GM19240 (cell line): ENCODE measurements at regions not wholly inside any gene's neighbourhood (a gene's known extent, or its start where the extent isn't known, plus 50 kb on each side); places are given as distances from the start of the nearest gene placed in this dataset.

Experiments used
- DNase-seq: peaks from one replicate; pipeline ENCODE4 v3.0.0; 2011; ENCODE audit warnings: low spot score; ENCODE audit not compliant: insufficient read length

DNA sequence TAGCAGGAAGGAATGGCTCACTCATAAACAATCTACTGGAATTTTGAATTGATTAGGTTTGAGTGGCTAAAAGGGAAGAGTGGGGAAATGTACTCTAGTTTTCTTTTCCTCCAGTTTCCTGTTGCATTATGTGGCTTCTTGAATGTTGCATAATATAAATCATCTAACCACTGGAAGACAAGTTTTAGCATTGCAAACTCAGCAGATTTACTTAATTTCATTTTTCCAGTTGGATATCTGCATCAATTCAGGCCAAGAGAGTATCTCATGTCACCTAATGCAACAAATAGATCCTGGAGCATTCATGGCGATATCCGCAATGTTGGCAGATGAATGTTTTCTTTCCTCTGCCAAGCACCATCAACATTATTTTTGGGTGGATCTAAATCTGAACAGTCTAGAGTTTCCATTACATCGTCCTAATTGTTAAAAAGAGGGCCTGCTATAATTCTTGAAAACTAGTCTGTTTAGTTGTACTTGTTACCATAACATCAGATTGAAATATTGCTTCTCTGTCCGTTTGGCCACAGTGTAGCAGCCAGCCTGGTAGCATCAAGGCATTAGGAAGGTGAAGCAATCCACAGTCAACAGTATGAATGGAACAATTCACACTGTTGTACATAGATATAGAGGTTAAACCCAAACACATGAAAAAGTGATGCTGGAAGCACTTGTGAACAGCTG, 544.2 kb downstream of the ETNK1 start:
- DNase-seq: no peak

DNA sequence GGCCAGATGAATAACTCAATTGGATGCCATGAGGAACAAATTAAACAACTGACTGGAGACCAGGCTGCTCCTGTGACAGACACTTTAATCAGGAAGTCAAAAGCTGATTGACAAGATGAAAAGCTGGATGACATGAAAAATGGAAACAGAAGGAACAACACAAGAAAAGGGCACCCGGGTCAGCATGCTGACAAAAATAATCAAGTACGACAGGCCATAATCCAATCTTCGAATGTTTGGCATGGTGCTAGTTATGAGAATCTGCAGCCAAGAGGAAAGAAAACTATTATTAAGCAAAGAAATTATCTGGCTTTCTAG, 544.7 kb downstream of the ETNK1 start:
- DNase-seq: no peak

DNA sequence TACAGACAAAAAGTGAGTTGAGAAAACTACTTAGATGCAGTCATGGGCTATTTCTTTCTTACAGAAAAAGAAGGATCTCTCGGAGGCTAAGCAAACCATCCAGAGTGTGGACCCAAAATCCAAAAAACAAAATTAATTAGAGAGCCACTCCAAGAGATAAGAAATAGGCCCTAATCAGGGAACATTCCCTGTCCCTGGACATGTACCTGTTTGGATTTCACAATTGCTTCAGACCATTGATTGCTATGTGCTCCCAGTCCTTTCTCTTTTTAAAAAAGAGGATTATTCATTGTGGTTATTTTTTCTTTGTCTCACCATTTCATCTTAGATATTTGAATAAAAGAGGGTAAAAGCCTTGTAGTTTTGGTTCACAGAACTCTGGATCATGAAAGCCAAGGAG, 549.9 kb downstream of the ETNK1 start:
- no peak for DNase-seq

DNA sequence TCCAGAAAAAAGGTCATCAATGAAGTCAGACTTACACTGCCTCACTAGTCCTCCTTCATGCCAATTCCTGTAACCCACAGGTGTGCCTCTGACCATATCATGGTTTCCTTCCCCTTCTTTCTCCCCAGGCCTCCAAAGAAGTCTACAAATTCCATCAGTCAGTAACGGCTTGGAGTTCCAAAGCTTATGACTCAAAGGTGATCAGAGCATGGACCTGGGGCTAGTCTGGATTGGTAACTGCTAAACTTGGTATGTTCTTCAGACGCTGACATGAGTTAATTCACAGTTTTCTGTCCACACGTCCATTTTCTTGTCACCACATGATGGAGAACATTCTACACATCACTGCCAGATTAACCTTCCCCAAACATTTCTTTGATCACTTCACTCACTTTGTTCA, 560.4 kb downstream of the ETNK1 start:
- no peak for DNase-seq

DNA sequence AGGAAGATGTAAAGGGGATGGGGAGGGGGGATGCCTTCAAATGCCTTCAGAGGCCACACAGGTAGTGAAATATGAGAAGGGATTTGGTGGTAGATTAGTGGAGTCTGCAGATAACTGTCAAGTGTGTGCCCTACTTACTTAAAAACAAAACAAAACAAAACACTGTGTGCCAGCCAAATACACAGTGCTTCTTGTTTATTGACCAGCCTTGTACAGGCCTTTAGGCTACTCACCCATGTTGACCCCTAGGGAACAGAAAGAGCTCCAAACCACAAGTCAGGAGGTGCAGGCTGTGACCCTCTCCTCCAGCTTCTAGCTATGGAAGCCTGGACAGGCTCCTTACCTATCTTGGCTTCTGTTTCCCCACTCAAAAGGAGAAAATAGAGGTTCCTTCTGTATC, 562.0 kb downstream of the ETNK1 start:
- no peak for DNase-seq

DNA sequence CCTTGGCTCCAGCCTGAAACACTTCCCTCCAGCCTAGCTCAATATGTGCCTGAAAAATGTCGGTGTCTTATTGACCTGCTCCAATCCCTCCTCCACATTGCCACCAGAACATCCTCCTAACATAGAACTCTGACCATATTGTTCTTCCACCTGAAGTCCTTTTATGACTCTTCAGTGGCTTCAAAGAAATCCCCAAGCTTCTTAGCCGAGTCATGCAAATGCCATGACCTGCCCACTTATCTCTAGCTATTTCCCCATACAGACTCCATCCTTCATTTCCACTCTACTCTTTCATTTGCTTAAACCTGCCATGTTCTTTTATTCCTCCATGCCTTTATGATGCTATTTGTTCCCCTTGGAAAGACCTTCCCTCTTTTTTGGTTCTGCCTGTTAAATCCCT, 568.6 kb downstream of the ETNK1 start:
- no peak for DNase-seq

DNA sequence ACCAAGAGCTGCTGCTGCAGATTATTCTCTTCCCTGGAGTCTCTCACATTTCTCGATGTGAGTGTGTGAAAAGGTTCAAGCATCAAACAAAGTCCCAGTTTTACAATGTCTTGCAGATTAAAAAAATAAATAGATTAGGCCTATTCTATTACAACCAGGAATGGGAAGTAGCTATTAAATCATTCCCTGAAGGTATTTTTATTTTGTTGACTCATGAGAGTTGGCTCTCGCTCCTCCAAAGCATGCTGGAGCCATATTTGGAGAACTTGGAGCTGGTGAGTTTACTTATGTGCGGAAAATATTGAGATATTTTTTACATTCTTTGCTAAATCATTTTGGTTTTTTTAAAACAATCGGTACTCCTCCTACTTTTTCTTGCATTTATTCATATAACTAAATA, 572.3 kb downstream of the ETNK1 start:
- no peak for DNase-seq

DNA sequence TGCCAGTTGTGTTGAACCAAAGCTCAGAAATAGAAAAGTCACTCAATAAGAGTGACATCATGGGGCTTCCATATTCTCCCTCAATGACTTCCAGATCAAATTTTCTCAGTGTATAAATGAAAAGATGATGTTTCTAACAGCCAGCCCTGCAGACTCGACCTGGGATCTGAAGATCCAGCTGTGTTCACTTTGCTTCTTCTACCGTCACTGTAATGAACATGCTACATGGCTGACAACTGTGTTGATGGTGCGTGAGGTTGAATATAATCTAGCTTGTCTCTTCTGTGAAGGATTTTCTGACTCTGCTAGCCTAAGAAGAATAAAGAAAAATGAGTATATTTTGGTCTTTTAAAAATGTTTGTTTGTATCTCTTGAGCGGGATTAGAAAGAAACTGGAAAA, 577.8 kb downstream of the ETNK1 start:
- DNase-seq: no peak

DNA sequence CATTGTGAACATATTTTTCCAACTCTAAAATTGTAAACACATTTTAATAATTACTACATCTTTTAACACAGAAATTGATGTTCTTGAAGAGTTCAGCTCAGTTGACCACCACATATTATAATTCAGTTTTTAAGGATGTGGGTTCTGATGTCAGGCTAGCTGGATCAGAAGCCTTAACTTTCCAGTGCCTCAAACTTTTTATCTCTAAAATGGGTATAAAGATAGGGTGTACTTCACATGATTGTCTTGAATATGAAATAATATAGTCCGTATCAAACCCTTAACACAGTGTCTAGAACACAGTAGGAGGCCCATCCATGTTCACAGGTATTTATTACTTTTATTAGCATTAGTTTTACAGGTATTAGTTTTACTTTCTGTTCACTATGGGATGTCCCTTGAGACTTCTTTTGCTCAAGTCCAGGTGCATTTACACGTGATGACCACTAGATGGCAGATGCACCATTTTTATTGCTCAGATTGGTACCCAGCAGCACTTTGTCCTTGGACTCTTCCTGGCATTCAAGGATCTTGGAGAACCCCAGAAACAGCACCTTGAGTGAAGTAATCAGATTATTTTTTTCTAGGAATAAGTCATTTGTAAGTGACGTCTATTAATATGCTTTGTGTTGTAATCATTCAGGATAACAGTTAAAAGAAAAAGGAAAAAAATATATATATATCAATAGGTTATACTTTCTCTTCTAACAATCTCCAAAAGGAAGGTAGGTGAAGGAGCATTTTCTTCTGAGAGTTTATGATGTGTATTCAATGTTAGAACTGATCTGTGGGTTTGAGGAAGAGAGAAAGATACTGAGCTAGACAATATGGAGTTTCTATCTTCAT, 580.2 kb downstream of the ETNK1 start:
- DNase-seq: peak; percentile 28

DNA sequence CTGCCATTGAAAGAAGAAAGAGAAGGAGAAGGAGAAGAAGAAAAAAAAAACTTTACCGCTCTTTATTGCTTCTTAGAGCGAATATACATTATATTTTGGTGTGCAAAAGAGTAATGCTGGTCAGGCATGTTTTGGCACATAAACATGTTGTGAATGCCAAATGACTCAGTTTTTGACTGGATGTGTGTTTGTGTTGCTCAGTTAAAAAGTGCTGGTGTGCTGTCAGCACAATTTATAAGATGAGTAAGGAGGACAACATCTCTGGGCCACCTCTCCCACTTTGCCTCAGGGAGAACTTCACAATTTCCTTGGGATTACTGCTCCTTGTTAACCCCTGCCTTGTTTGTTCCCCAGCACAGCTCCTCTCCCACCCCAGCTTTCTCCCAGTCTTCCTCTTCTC, 584.8 kb downstream of the ETNK1 start:
- no peak for DNase-seq

DNA sequence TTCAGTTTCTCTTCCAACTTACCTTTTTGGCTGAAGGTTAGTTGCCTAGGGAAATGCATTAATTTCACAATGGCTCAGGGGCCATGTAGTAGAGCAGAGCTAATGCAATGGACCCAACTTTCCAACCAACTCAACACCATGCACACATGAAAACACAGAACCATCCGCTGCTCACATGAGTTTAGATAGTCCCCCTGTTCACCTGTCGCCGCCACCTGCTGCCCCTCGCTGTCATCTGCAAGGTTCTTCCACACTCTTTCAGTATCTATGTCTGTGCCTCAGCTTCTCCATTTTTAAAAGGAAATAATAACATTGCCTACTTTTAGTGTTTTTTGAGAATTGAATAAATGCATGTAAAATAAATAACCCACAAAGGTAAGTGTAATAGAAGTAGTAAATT, 585.6 kb downstream of the ETNK1 start:
- DNase-seq: no peak

DNA sequence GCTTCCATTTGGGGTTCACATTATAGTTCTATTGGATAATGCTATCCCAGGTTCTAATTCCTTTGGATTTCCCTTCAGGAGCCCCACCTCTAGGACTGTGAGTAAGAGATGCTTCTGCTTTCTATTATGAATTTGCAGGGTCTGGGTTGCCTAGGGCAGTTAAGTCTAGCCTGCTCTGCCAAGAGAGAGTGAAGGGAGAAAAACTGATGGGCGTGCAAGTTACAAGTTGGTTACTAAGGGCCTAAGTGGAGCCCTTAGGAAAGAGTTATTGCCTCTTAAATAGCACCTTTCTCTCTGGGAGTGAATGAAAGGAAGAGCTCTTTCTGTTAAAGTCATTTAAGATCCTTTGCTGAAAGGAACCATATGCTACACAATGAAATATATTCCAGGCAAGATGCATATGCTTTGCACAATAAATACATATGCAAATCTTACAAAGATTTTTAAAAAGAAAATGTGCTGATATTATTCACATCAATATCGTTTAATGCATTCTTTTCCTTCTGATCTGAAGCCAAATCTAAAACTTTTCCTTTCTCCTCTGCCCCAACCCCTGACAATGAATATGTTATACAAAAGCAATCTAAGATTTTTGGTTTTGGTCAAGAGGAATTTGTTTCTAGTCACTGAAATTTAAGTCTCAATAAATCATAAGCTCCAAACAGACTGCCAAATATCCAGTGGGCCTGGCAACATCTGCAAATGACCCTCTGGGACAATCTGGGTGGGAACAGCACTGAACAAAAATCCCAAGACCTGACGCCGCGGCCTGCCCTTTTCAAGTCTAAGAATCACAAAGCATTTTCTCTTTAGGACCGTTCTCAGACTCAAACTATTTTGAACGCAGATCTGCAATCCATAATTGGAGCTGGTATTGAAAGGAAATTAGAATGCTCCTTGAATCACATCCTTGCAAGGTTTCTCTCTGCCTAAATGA, 586.7 kb downstream of the ETNK1 start:
- no peak for DNase-seq

DNA sequence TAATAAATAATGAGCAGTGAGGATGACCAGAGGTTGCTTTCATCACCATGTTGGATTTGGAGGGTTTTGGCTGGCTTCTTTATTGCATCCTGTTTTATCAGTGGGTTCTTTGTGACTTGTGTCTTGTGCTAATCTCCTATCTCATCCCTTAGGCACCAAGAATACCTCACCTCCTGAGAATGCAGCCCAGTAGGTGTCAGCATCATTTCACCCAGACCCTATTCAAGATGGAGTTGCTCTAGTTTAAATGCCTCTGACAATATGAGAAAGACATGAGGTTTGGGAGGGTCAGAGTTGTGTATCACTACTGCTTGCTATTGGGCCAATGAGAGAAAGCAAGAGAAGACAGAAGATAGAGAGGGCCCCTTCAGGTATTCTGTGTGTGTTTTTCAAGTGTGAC, 592.2 kb downstream of the ETNK1 start:
- DNase-seq: no peak

DNA sequence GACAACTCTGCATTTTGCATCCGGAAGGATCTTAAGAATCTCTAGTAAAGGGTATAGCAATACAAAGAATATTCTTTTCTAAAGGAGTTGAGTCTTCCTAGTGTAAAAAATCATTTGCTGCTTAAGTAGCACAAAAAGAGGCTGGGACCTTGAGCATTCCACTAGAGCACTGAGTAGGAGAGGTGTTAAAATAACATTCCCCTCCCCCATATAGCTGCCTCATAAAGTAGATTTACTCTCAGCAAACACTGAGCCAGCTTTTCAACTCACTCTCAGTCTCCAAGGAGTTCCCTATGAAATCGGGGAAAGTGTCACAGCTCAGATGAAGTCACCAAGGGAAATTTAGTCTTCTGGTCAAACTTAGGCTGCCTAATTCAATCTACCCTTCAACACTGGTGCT, 592.7 kb downstream of the ETNK1 start:
- no peak for DNase-seq

DNA sequence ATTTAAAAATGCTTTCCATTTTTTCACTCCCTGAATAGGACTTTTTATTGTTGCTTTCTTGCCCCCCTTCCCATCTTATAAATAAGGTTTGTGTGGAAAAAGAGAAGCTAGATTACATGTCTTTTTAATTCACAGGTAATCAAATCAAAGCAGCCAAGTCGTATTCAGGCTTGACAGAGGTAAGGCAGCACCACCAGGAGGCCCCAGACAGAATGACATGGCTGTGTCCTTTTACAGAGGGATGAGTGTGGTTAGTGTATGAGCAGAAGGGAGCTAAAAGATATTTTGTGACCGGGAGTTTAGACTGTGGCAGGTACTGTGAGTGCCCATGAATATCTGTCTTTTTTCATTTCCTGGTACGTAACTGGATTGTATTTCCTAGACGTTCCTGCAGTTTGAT, 596.1 kb downstream of the ETNK1 start:
- no peak for DNase-seq

DNA sequence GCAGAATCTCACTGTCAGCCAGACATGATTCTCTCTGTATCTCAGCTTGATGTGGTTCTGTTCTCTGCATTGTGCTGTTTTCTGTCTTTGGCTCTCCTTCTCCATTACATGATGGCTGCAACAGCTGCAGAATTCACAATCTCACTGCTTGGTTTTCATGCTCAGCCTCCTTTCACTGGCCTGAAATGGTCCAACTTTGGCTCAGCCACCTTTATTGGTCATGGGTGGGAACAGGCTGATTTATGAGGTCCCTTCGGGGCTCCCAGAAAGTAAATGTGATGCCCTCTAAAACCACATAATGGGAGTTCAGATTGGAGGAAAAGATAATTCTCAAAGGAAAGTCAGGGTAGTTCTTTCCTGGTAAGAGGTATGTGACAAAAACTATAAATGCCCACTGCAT, 597.0 kb downstream of the ETNK1 start:
- no peak for DNase-seq

DNA sequence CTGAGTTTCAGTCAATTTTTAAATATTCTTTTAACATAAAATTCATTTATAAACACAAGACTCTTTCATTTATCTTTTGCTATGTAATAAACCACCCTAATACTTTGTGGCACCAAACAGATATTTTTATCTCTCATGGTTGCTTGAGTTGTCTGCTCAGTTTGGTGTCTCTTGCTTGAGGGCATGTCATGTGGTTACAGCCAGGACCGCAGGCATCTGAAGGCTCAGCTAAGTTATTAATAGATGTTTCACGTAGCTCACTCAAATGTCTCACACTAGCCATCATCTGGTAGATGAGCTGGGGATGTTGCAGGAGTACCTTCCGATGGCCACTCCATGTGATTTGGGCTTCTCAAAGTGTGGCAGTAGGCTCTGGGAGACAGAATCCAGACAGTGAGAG, 597.8 kb downstream of the ETNK1 start:
- DNase-seq: no peak

DNA sequence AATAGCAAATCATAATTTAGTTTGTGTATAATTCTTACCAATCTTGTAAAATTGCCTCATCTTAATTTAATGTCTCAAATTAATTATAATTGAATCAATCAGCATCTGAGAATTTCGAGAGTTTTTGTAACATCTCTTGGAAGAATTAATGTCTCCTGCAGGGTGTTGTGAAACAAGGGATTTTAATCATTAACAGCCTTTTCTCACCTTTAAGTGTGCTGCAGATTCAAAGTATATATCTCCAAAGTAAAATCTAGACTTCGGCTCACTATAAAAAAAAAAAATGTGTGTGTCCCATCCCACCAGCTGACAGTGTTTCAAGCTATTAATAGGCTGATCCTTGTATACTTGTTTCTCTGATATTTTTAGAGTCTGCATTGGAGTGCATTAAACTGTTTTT, 603.1 kb downstream of the ETNK1 start:
- no peak for DNase-seq

DNA sequence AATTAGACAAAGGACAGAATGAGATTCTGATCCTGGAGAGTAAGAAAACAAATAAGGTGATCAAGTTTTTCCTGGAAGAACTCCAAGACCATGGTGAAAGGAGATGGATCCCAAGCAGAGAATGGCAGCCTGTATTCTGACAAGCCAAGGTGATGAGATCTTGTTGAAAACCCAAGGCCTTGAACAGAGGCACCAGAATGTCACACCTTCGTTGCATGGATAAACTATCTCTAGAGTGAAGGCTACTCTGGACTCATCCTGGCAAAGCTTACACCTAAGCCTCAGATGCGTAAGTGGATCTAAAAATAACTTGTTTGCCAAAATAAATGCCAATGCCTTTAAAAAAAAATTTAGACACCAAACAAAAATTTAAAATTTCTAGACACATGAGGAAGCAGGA, 605.9 kb downstream of the ETNK1 start:
- DNase-seq: no peak

DNA sequence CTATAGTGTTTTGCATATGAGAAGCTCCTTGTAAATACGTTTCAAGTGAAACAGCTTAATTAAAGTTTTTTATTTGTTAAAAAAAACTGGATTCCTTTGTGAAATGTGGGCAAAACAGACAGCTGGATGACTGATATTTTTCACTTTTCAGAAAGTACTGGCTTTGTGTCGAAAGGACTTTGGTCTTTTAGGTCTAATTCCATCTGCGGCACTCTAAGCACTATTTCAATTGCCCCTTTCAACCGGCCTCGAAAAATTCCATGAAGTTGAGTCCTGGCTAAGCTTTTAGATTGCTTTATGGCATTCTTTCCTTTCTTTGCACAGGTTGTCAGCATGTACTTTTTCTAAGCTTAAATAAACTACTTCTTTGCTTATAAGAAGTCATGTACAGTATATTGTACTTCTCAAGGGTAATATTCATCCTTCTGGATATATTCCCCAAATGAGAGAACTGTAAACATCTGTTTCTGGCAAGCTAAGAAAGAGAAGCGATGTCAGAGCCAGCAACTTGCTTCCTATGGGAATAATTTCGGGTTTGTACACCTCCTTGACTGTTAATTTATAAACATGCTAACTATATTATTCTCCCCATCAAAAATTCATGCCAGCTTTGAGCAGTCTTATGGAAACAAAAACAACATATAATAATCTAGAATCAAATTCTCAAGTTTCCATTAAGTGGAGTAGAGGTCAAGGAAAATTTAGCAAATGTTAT, 611.3 kb downstream of the ETNK1 start:
- DNase-seq: no peak

DNA sequence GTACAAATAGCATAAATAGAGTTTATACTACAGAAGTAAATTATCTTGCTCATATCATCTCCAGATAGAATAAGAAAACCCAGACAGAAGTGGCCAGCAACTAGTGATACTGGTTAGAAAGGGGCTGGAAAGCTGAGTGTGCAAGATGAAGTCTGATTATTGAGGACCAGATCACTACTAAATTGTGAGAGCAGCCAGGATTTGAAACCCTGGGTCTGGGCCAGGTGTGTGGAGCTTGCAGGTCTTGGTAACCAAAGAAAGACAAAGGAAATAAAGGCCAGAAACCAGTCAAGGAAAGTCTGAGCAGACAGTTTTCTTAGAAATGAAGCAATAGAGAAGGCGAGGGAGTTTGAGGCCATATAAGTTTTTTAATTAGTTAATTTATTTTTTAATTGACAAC, 611.8 kb downstream of the ETNK1 start:
- no peak for DNase-seq

DNA sequence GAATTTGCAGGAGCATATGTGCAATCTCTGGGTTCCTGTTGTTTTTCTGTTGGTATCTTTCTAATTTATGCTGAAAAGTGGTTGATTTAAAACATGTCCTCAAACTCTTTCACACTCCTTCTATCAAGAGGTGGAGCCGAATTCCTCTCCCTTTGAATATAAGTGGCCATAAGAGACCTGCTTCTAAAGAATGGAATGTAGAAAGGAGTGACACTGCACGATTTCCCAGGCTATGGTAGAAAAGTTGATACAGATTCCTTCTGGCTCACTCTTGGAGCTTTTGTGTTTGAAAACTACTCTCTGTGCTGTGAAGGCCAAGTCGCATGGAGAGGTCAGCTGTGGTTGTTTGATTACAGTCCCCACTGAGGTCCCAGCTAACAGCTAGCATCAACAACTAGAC, 613.2 kb downstream of the ETNK1 start:
- no peak for DNase-seq
